MM.1S (cell line): ENCODE measurements at regions not wholly inside any gene's neighbourhood (a gene's known extent, or its start where the extent isn't known, plus 50 kb on each side); places are given as distances from the start of the nearest gene placed in this dataset.

Experiments used
- DNase-seq: peaks from one replicate; pipeline ENCODE4 v3.0.0-alpha.2; 2015
- H2AFZ ChIP-seq: fragments of 300-600 bp; sonication (generic); 2 replicates; pipeline ENCODE4 v1.6.0; 2016; ENCODE audit warnings: antibody characterized with exemption, low read length
- H3F3A ChIP-seq: fragments of 300-600 bp; sonication (generic); 2 replicates; pipeline ENCODE4 v1.6.1; 2016; ENCODE audit warnings: mild to moderate bottlenecking, antibody characterized with exemption, low read length, moderate library complexity, mixed read lengths; ENCODE audit not compliant: insufficient read depth
- H3K27ac ChIP-seq: fragments of 300-600 bp; sonication (generic); 2 replicates; pipeline ENCODE4 v1.5.1; 2016; ENCODE audit warnings: mild to moderate bottlenecking, low read length
- H3K27me3 ChIP-seq: fragments of 300-600 bp; sonication (generic); replicated peaks from 2 replicates; pipeline ENCODE4 v1.6.0; 2016; ENCODE audit warnings: low read length; ENCODE audit not compliant: insufficient read depth
- H3K36me3 ChIP-seq: fragments of 300-600 bp; sonication (generic); replicated peaks from 2 replicates; pipeline ENCODE4 v1.6.1; 2016; ENCODE audit warnings: mild to moderate bottlenecking, low read length, mixed read lengths; ENCODE audit not compliant: insufficient read depth
- H3K4me1 ChIP-seq: fragments of 300-600 bp; sonication (generic); 2 replicates; pipeline ENCODE4 v1.6.1; 2016; ENCODE audit warnings: low read length, mixed read lengths
- H3K4me2 ChIP-seq: fragments of 300-600 bp; sonication (generic); 2 replicates; pipeline ENCODE4 v1.6.0; 2016; ENCODE audit warnings: low read depth, low read length
- H3K4me3 ChIP-seq: fragments of 300-600 bp; sonication (generic); 2 replicates; pipeline ENCODE4 v1.5.1; 2016; ENCODE audit warnings: low read length, mixed read lengths
- H3K79me2 ChIP-seq: fragments of 300-600 bp; sonication (generic); 2 replicates; pipeline ENCODE4 v1.6.1; 2016; ENCODE audit warnings: mixed run types, low read length, mixed read lengths
- H3K9ac ChIP-seq: fragments of 300-600 bp; sonication (generic); 2 replicates; pipeline ENCODE4 v1.6.1; 2016; ENCODE audit warnings: low read length, mixed read lengths
- H3K9me2 ChIP-seq: fragments of 300-600 bp; sonication (generic); replicated peaks from 2 replicates; pipeline ENCODE4 v1.6.1; 2016; ENCODE audit warnings: mild to moderate bottlenecking, low read length, mixed read lengths; ENCODE audit not compliant: insufficient read depth
- H3K9me3 ChIP-seq: fragments of 300-600 bp; sonication (generic); replicated peaks from 2 replicates; pipeline ENCODE4 v1.6.1; 2016; ENCODE audit warnings: mild to moderate bottlenecking, low read length, mixed read lengths; ENCODE audit not compliant: insufficient read depth
- H4K20me1 ChIP-seq: fragments of 300-600 bp; sonication (generic); 2 replicates; pipeline ENCODE4 v1.6.1; 2016; ENCODE audit warnings: mild to moderate bottlenecking, low read length, moderate library complexity, mixed read lengths; ENCODE audit not compliant: insufficient read depth
- CTCF ChIP-seq: fragments of 300-600 bp; sonication (generic); IDR thresholded peaks from 2 replicates; pipeline ENCODE4 v1.5.1; 2016; ENCODE audit warnings: antibody characterized with exemption, low read length, mixed read lengths
- EZH2 ChIP-seq: fragments of 300-600 bp; sonication (generic); optimal IDR thresholded peaks from 2 replicates; pipeline ENCODE3; 2017; ENCODE audit warnings: low read depth, mild to moderate bottlenecking, antibody characterized with exemption, low read length, mixed read lengths
- EZH2phosphoT487 ChIP-seq: fragments of 300-600 bp; sonication (generic); IDR thresholded peaks from 2 replicates; pipeline ENCODE4 v1.6.1; 2018; ENCODE audit warnings: antibody characterized with exemption, low read length

- Histone ChIP-seq H4K20me1 (no peaks in the 10 kb centered on the region), H3K79me2 (no peaks in the 10 kb centered on the region), H3K4me2 (no peak overlapping the region), H3K9ac (no peak overlapping the region), H3K4me3 (no peak overlapping the region), H3K9me3 (no peaks in the 10 kb centered on the region), H3K27ac (no peak overlapping the region), H3F3A (no peaks in the 10 kb centered on the region), H3K27me3 (no peaks in the 10 kb centered on the region), H2AFZ (no peak overlapping the region), H3K36me3 (no peaks in the 10 kb centered on the region), H3K9me2 (no peaks in the 10 kb centered on the region), H3K4me1 (no peaks in the 10 kb centered on the region)
- no peak for DNase-seq
- no peak for TF ChIP-seq EZH2phosphoT487
- TF ChIP-seq EZH2 = no peak
- no peak for TF ChIP-seq CTCF
Observed at GRCh38 chr7:136717910-136718557, 150.4 kb upstream of the CHRM2 start.

- TF ChIP-seq CTCF = no peak
- no peak for TF ChIP-seq EZH2phosphoT487
- no peak for TF ChIP-seq EZH2
- Histone ChIP-seq H3K4me2 (no peak overlapping the region), H3K4me3 (no peak overlapping the region), H3K79me2 (no peaks in the 10 kb centered on the region), H3K9me3 (no peaks in the 10 kb centered on the region), H4K20me1 (no peaks in the 10 kb centered on the region), H2AFZ (no peak overlapping the region), H3K27ac (no peak overlapping the region), H3K4me1 (no peaks in the 10 kb centered on the region), H3K27me3 (no peaks in the 10 kb centered on the region), H3K9ac (no peak overlapping the region), H3F3A (no peaks in the 10 kb centered on the region), H3K36me3 (no peaks in the 10 kb centered on the region), H3K9me2 (no peaks in the 10 kb centered on the region)
- no peak for DNase-seq
Observed at GRCh38 chr7:136714062-136714461, 154.4 kb upstream of the CHRM2 start.

GRCh38 chr7:136710751-136711150 lies 157.7 kb upstream of the CHRM2 start:
- Histone ChIP-seq H4K20me1 (no peaks in the 10 kb centered on the region), H3K4me2 (no peak overlapping the region), H3K9me2 (no peaks in the 10 kb centered on the region), H3K9me3 (no peaks in the 10 kb centered on the region), H3K4me3 (no peak overlapping the region), H3K79me2 (no peaks in the 10 kb centered on the region), H3K9ac (no peak overlapping the region), H3K36me3 (no peaks in the 10 kb centered on the region), H3K27ac (no peak overlapping the region), H3K27me3 (no peaks in the 10 kb centered on the region), H3F3A (no peaks in the 10 kb centered on the region), H3K4me1 (no peaks in the 10 kb centered on the region), H2AFZ (no peak overlapping the region)
- DNase-seq = no peak
- TF ChIP-seq EZH2 (no peak), EZH2phosphoT487 (no peak), CTCF (no peak)
